Activated T-helper 1 cell treated with anti-CD3 and anti-CD28 coated beads, Interleukin-2, amount 50 U/mL, for 16 hours (primary cell): ENCODE measurements at regions not wholly inside any gene's neighbourhood (a gene's known extent, or its start where the extent isn't known, plus 50 kb on each side); places are given as distances from the start of the nearest gene placed in this dataset.

Source experiments
- DNase-seq, 2 donors: peaks; one replicate each; pipeline ENCODE4 v3.0.0-alpha.2; 2020; ENCODE audit warnings: low read depth in 1 of 2, low spot score in 1 of 2

DNA sequence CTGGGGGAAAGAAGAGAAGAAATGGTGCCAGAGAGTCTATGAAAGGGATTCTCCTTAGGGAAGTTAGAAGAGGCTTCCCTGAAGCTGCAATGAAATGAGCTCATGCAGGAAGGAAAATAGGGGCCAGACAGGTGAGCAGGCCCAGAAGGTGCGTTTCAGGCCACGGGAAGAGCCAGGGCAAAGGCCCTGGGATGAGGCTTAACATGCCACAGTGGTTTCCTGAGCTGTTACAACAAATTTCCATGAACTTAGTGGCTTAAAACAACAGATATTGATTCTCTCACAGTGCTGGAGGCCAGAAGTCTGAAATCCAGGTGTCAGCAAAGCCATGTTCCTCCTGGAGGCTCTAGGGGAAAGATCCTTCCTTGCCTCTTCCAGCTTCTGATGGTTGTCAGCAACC lies 167.9 kb downstream of the TFAP2C start:
- DNase-seq: no peak

DNA sequence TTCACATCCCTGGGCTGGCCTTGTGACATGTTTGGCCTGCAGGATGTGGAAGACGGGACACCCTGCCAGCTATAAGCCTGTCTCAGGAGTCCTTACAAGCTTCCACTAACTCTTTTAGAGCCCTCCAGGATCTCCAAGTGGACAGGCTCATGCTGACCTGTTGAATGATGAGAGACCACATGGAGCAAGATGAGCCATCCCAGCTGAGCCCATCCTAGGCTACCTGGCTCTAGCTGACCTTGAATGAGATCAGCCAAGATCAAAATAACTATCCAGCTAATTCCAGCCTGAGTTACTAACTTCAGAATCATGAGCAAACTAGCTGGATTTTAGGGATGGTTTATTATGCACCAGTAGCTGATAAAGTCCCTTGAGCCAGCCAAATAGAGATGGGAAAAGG lies 169.5 kb downstream of the TFAP2C start:
- no peak for DNase-seq

- DNase-seq: no peak
Measured at GRCh38 chr20:56799187-56799586, 170.1 kb downstream of the TFAP2C start.

GRCh38 chr20:56800088-56800487 lies 171.0 kb downstream of the TFAP2C start:
- DNase-seq: no peak

- DNase-seq: no peak
Measured at GRCh38 chr20:56801971-56802755, 173.1 kb downstream of the TFAP2C start.

DNA sequence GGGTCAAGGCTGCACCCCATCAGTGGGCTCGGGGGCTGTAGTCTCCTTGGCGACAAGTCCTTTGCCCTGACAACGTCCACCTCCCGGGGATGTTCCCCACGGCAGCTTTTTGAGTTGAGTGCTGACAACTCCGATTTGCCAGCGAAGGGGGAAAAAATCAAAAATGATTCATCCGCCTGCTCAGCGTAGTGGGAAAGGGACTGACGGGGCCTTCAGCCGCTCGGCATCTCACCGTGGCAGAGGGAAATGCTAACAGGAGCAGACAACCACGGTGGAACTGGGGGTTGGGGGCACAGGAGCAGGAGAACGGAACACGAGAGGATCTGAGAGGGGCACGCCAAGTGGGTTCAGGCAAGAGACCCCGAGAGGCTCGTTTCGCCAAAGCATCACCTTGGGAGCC lies 173.7 kb downstream of the TFAP2C start:
- DNase-seq: no peak

GRCh38 chr20:56805313-56805712 lies 176.2 kb downstream of the TFAP2C start:
- no peak for DNase-seq

DNA sequence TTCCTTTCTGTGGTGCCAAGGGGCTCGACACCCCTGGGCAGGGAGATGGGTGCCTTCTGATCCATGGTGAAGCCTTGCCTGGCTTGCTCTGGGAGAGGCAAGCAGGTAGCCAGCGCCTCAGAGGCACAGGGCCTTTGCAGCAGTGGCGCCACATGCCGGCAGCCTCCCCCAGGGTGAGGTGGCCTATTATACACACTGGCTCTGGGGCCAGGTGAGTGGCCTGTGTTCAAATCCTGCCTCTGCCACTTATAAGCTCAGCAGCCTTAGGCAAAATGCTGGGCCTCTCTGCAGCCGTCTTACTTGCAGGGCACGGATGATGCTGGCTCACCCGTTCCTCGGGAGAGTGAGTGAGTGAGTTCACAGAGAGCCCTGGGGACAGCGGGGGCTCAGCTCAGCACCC lies 176.9 kb downstream of the TFAP2C start:
- no peak for DNase-seq

DNA sequence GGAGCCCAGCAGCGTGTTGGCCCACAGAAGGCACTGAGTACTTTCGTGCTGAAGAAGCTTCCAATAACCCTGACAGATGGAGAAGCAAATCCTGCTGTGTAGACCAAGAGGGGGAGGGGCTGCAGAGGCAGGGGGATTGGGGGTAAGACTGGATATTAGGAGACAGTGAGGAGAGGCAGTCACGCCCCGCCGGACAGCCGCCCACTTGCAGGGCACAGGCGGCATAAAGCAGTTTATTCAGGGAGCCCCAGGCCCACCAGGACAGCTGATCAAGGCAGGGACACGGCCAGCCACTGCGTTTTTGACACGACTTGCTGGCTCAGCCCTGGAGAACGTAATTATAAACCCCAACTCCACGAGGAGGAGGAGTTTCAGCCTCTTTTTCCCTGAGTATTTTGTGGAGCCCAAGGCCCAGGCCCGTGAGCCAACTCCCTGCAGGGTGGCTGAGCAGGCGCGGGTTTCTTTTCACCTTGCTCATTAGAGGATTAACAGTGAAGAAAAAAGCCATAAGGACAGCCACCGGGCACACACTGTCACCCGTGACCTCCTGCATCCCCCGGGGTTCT lies 177.9 kb downstream of the TFAP2C start:
- no peak for DNase-seq

DNA sequence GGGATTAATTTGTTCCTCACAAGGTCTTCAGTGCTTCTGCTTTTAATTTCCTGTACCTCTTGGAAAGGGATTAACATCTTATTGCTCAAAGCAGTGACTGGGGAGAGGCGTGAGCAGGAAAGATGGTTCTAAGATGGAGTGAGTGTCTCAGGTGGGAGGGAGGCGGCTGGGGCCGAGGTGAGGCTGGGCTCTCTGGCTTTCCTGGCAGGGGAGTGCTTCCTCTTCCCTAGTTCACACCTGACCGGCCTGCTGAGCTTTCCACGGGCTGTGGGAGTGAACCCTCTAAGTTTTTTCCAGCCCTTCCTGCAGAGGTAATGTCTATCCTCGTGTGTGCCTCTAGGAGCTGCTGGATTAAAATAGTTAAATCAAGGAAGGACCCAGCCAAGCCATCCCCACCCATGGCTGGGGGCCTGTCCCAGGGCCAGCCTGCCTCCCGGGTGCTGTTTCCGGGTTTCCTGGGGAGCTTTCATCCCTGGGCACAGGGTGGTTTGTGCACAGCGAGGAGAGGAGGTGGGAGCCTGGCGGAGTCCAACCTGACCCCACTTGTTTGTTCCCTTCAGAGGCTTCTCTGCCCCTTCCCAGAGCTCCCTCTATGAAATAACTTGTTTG lies 179.1 kb downstream of the TFAP2C start:
- DNase-seq: no peak

DNA sequence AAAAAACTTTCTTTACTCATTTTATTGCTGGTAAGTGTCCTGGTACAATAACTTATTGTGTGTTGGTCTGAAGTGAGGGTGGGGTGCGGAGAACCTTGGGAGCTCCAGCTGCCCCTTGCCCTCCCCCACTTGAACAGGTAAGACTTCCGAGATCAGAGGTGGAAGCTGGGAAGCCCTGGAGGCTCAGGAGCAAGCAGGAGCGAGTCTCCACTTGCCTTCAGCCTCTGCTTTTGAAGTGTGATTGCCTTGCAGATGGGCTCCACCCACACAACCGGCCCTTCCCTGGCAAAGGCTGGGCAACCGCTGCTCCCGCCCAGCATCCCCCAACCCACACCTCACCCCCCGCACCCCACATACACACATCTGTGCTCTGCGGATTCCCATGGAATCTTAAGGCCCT lies 179.6 kb downstream of the TFAP2C start:
- DNase-seq: no peak

DNA sequence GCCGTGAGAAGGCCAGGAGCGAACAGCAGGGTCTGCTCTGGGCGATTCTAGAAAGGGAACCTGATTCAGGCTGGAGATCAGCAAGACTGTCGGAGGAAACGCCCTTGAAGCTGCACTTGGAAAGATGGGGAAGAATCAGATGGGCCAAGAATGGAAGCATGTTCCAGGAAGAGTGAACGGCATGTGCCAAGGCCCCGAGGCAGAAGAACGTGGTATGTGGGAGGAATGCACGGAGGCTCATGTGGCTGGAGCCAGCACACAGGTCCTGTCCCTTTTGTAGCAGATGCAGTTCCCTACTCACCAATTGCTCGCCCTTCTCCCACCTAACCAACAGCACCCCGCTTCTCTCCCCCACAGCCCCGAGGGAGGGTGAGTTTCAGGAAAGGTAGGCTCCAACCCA lies 180.6 kb downstream of the TFAP2C start:
- no peak for DNase-seq

GRCh38 chr20:56810141-56810540 lies 181.0 kb downstream of the TFAP2C start:
- no peak for DNase-seq

GRCh38 chr20:56815796-56816195 lies 186.7 kb downstream of the TFAP2C start:
- no peak for DNase-seq

DNA sequence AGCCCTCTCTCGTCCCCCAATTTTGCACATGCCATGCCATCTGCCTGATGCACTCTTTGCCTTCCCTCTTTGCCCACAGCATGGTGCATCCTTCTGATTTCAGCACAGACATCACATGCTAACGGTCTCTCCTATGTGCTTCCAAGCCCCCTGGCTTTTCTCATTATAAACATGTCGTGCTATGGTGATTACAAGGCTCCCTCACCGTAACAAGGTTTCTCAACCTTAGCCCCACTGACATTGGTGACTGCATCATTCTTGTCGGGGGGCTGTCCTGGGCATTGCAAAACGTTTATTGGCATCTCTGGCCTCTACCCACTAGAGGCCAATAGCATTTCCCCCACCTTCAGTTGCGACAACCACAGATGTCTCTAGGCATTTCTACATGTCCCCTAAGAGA lies 187.2 kb downstream of the TFAP2C start:
- no peak for DNase-seq

GRCh38 chr20:56817780-56818675 lies 188.9 kb downstream of the TFAP2C start:
- DNase-seq: no peak

GRCh38 chr20:56820984-56821383 lies 191.9 kb downstream of the TFAP2C start:
- no peak for DNase-seq

DNA sequence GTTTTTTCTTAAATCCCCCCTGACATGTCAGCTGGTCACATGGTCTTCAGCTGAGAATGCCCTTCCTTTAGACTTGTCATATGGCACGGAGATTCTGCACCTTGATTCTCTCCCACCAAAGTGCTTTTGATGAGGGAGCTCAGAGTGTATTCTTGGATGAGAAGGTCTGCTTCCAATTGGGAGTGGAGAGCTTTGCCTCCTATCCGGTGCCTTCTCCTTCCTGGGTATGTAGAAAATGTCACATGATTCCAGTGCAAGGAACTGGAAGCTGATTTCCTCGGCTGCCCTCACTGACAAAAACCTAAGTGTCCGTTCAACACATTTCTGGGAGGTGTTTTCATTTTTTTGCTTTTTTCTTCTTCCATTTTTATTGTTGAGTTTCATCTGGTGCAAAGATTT lies 197.2 kb downstream of the TFAP2C start:
- DNase-seq: no peak

DNA sequence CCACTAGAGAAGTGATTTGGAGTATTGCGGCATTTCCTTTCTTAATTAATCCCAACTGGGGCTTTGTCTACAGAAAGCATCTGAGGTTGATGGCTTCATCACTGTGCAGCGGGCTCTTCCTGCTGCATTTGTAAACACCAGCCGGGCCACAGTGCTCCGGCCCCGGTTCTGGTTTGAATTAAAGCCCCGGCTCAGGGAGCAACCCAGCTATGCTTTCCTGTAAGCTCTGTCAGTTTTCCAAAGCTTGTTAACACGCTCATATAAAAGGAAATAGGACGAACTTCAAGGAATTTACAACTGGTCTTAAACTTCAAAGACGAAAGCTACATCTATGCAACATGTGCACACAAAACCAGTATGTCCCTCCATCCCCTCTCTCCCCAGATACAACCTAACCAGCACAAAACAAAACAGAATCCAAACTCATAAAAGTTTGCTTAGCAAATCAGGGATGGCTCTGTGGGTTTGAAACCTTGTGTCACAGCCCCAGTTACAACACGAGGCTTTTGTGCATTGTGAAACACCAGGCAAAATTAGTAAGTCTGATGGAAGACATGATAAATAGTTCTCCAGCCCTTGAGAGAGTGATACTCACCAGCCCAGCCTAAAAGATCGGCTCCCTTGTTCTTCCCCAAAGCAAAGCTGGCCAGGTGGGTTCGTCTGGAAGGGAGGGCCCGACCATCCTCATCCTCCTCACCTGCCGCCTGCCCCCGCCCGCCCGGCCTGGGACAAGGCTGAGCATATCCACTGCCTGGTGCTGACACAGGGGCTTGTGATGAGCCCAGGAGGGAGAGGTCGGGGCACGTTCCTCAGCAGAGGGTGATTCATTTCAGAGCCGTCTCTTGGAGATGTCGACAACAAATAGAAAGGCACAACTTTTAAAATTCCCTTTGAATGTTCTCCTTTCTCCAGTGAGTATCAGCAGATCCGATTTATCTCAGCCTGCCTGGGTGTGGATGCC lies 197.9 kb downstream of the TFAP2C start:
- no peak for DNase-seq

DNA sequence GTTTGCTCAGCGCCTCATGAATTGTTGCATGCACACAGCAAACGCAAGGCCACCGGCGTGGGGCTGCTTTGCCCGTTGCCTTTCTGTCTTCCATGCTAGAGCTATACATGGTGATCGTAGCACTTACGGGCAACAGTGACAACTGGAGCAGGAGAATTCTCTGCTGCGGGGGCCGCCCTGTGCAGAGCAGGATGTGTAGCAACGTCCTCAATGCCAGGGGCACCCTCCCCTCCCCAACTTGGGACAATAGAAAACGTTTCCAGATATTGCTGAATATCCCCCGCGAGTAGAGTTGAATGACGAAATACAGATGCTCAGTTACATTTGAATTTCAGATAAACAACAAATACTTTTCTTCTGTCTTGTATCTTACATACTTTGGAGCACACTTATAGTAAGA lies 198.7 kb downstream of the TFAP2C start:
- no peak for DNase-seq

- DNase-seq: no peak
Measured at GRCh38 chr20:56828402-56828801, 199.3 kb downstream of the TFAP2C start.
